ENCODE measurements at regions not wholly inside any gene's neighbourhood (a gene's known extent, or its start where the extent isn't known, plus 50 kb on each side); places are given as distances from the start of the nearest gene placed in this dataset.
"Not testable (repeated sequence)": the region's sequence is repeated elsewhere in the genome, so short reads cannot be mapped to it uniquely, and the experiment has no call there.

DNA sequence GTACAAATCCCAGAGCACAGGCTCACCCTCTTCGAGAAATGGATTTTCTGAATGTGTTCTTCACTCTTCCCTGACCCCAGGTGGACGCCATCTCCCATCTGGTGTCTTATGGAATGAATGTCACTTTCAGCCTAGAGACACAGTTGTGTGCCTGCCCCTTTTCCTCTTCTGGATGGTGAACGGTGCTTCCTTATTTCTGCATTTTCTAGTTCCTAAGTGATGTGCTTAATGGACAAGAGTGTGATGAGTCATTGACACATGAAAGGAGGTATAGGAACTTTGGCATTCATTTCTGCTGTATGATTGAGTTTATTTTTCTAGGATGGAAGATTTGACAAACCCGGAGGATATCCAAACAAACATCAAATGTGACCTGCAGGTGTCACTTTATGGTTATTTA, 114.9 kb upstream of the PTPN20 start:
- DNase-seq (ENCODE audit: low read depth); H3K27ac ChIP-seq (ENCODE audit: low read depth, low read length); H3K79me2 ChIP-seq (ENCODE audit: insufficient read depth, low read length); FAIRE-seq; H3K4me1 Mint-ChIP-seq (ENCODE audit: low read depth, unreplicated experiment); H3K9me3 ChIP-seq (ENCODE audit: insufficient read depth, low read depth, low read length); H3K4me1 ChIP-seq (ENCODE audit: insufficient read depth, low read length); H3K4me2 ChIP-seq (ENCODE audit: low read length); H3K36me3 ChIP-seq (ENCODE audit: insufficient read depth, low read length); H3K27ac Mint-ChIP-seq (ENCODE audit: unreplicated experiment); H3K36me3 Mint-ChIP-seq (ENCODE audit: low read depth, unreplicated experiment); H2AFZ ChIP-seq (ENCODE audit: low read depth, low read length); H3K27me3 Mint-ChIP-seq (ENCODE audit: low read depth, unreplicated experiment); H3K27me3 ChIP-seq (ENCODE audit: insufficient read depth, low read length); H3K9me3 Mint-ChIP-seq (ENCODE audit: unreplicated experiment); H3K4me3 Mint-ChIP-seq (ENCODE audit: unreplicated experiment); H4K20me1 ChIP-seq (ENCODE audit: insufficient read depth, low read length); H3K4me3 ChIP-seq (ENCODE audit: insufficient read depth, low read depth, low read length); H3K9ac ChIP-seq (ENCODE audit: low read length): not testable (repeated sequence)

GRCh38 chr10:46802010-46802409, 109.2 kb upstream of the PTPN20 start:
- H3K9ac ChIP-seq (ENCODE audit: low read length); H3K36me3 Mint-ChIP-seq (ENCODE audit: low read depth, unreplicated experiment); H3K4me3 ChIP-seq (ENCODE audit: insufficient read depth, low read depth, low read length); H2AFZ ChIP-seq (ENCODE audit: low read depth, low read length); H3K4me1 ChIP-seq (ENCODE audit: insufficient read depth, low read length); H3K9me3 ChIP-seq (ENCODE audit: insufficient read depth, low read depth, low read length); DNase-seq (ENCODE audit: low read depth); FAIRE-seq; H3K4me1 Mint-ChIP-seq (ENCODE audit: low read depth, unreplicated experiment); H3K79me2 ChIP-seq (ENCODE audit: insufficient read depth, low read length); H3K4me3 Mint-ChIP-seq (ENCODE audit: unreplicated experiment); H3K27me3 ChIP-seq (ENCODE audit: insufficient read depth, low read length); H3K27me3 Mint-ChIP-seq (ENCODE audit: low read depth, unreplicated experiment); H3K36me3 ChIP-seq (ENCODE audit: insufficient read depth, low read length); H3K27ac Mint-ChIP-seq (ENCODE audit: unreplicated experiment); H4K20me1 ChIP-seq (ENCODE audit: insufficient read depth, low read length); H3K27ac ChIP-seq (ENCODE audit: low read depth, low read length); H3K4me2 ChIP-seq (ENCODE audit: low read length); H3K9me3 Mint-ChIP-seq (ENCODE audit: unreplicated experiment): not testable (repeated sequence)

GRCh38 chr10:46803082-46803481, 108.1 kb upstream of the PTPN20 start:
- H3K4me3 ChIP-seq (ENCODE audit: insufficient read depth, low read depth, low read length); FAIRE-seq; H3K27me3 ChIP-seq (ENCODE audit: insufficient read depth, low read length); H3K27ac Mint-ChIP-seq (ENCODE audit: unreplicated experiment); H2AFZ ChIP-seq (ENCODE audit: low read depth, low read length); H3K9me3 Mint-ChIP-seq (ENCODE audit: unreplicated experiment); H3K79me2 ChIP-seq (ENCODE audit: insufficient read depth, low read length); H3K4me1 Mint-ChIP-seq (ENCODE audit: low read depth, unreplicated experiment); H3K27ac ChIP-seq (ENCODE audit: low read depth, low read length); H3K36me3 ChIP-seq (ENCODE audit: insufficient read depth, low read length); H3K4me2 ChIP-seq (ENCODE audit: low read length); H3K4me1 ChIP-seq (ENCODE audit: insufficient read depth, low read length); H3K9me3 ChIP-seq (ENCODE audit: insufficient read depth, low read depth, low read length); H3K9ac ChIP-seq (ENCODE audit: low read length); H4K20me1 ChIP-seq (ENCODE audit: insufficient read depth, low read length); H3K27me3 Mint-ChIP-seq (ENCODE audit: low read depth, unreplicated experiment); H3K36me3 Mint-ChIP-seq (ENCODE audit: low read depth, unreplicated experiment); H3K4me3 Mint-ChIP-seq (ENCODE audit: unreplicated experiment); DNase-seq (ENCODE audit: low read depth): not testable (repeated sequence)

DNA sequence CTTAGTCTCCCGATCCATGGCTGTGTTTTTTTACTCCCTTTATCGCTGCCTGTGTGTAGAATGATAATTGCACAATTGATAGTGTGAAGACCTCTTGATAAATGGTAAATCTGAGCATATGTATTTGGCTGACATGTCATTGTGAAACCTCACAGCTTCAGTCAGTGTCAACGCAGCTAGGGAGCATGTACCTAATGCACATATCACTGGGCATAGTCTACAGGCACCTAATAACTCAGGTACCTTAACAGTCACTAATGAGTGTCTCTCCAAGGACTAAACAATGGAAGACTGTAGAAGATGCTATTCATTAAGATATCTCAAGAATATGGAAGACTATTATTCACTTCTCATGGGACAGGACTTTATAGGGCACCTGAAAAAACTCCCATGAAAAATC, 101.0 kb upstream of the PTPN20 start:
- not testable (repeated sequence) for H3K27me3 ChIP-seq (ENCODE audit: insufficient read depth, low read length); H3K36me3 ChIP-seq (ENCODE audit: insufficient read depth, low read length); H3K4me2 ChIP-seq (ENCODE audit: low read length); H3K79me2 ChIP-seq (ENCODE audit: insufficient read depth, low read length); H3K4me3 ChIP-seq (ENCODE audit: insufficient read depth, low read depth, low read length); FAIRE-seq; H3K36me3 Mint-ChIP-seq (ENCODE audit: low read depth, unreplicated experiment); H3K9ac ChIP-seq (ENCODE audit: low read length); H4K20me1 ChIP-seq (ENCODE audit: insufficient read depth, low read length); H3K27me3 Mint-ChIP-seq (ENCODE audit: low read depth, unreplicated experiment); H3K27ac ChIP-seq (ENCODE audit: low read depth, low read length); DNase-seq (ENCODE audit: low read depth); H3K9me3 ChIP-seq (ENCODE audit: insufficient read depth, low read depth, low read length); H3K27ac Mint-ChIP-seq (ENCODE audit: unreplicated experiment); H3K4me1 ChIP-seq (ENCODE audit: insufficient read depth, low read length); H3K4me3 Mint-ChIP-seq (ENCODE audit: unreplicated experiment); H3K4me1 Mint-ChIP-seq (ENCODE audit: low read depth, unreplicated experiment); H3K9me3 Mint-ChIP-seq (ENCODE audit: unreplicated experiment); H2AFZ ChIP-seq (ENCODE audit: low read depth, low read length)

- not testable (repeated sequence) for H3K4me1 Mint-ChIP-seq (ENCODE audit: low read depth, unreplicated experiment); H3K4me3 Mint-ChIP-seq (ENCODE audit: unreplicated experiment); H2AFZ ChIP-seq (ENCODE audit: low read depth, low read length); H3K4me1 ChIP-seq (ENCODE audit: insufficient read depth, low read length); H3K9me3 ChIP-seq (ENCODE audit: insufficient read depth, low read depth, low read length); H3K27ac Mint-ChIP-seq (ENCODE audit: unreplicated experiment); H3K4me2 ChIP-seq (ENCODE audit: low read length); FAIRE-seq; H4K20me1 ChIP-seq (ENCODE audit: insufficient read depth, low read length); H3K27me3 Mint-ChIP-seq (ENCODE audit: low read depth, unreplicated experiment); H3K9ac ChIP-seq (ENCODE audit: low read length); H3K79me2 ChIP-seq (ENCODE audit: insufficient read depth, low read length); H3K36me3 ChIP-seq (ENCODE audit: insufficient read depth, low read length); DNase-seq (ENCODE audit: low read depth); H3K9me3 Mint-ChIP-seq (ENCODE audit: unreplicated experiment); H3K36me3 Mint-ChIP-seq (ENCODE audit: low read depth, unreplicated experiment); H3K27ac ChIP-seq (ENCODE audit: low read depth, low read length); H3K4me3 ChIP-seq (ENCODE audit: insufficient read depth, low read depth, low read length); H3K27me3 ChIP-seq (ENCODE audit: insufficient read depth, low read length)
Observed at GRCh38 chr10:46816126-46816525, 95.1 kb upstream of the PTPN20 start.

- H3K4me3 ChIP-seq (ENCODE audit: insufficient read depth, low read depth, low read length); H3K27me3 Mint-ChIP-seq (ENCODE audit: low read depth, unreplicated experiment); H3K27ac Mint-ChIP-seq (ENCODE audit: unreplicated experiment); H2AFZ ChIP-seq (ENCODE audit: low read depth, low read length); H4K20me1 ChIP-seq (ENCODE audit: insufficient read depth, low read length); H3K4me3 Mint-ChIP-seq (ENCODE audit: unreplicated experiment); H3K4me1 ChIP-seq (ENCODE audit: insufficient read depth, low read length); H3K4me1 Mint-ChIP-seq (ENCODE audit: low read depth, unreplicated experiment); H3K27ac ChIP-seq (ENCODE audit: low read depth, low read length); FAIRE-seq; DNase-seq (ENCODE audit: low read depth); H3K36me3 ChIP-seq (ENCODE audit: insufficient read depth, low read length); H3K27me3 ChIP-seq (ENCODE audit: insufficient read depth, low read length); H3K4me2 ChIP-seq (ENCODE audit: low read length); H3K9ac ChIP-seq (ENCODE audit: low read length); H3K9me3 ChIP-seq (ENCODE audit: insufficient read depth, low read depth, low read length); H3K79me2 ChIP-seq (ENCODE audit: insufficient read depth, low read length); H3K36me3 Mint-ChIP-seq (ENCODE audit: low read depth, unreplicated experiment); H3K9me3 Mint-ChIP-seq (ENCODE audit: unreplicated experiment): not testable (repeated sequence)
Observed at GRCh38 chr10:46840393-46841050, 70.7 kb upstream of the PTPN20 start.

Data from astrocyte (in vitro differentiated cells and primary cell).